HG03457 (cell line): ENCODE measurements at regions not wholly inside any gene's neighbourhood (a gene's known extent, or its start where the extent isn't known, plus 50 kb on each side); places are given as distances from the start of the nearest gene placed in this dataset.
"Not testable (repeated sequence)": the region's sequence is repeated elsewhere in the genome, so short reads cannot be mapped to it uniquely, and the experiment has no call there.

ENCODE experiments used
- ATAC-seq: cut with Tn5 transposase; IDR thresholded peaks from one replicate; pipeline ENCODE4 v1.9.1; 2021; ENCODE audit warnings: moderate number of reproducible peaks; ENCODE audit not compliant: unreplicated experiment

DNA sequence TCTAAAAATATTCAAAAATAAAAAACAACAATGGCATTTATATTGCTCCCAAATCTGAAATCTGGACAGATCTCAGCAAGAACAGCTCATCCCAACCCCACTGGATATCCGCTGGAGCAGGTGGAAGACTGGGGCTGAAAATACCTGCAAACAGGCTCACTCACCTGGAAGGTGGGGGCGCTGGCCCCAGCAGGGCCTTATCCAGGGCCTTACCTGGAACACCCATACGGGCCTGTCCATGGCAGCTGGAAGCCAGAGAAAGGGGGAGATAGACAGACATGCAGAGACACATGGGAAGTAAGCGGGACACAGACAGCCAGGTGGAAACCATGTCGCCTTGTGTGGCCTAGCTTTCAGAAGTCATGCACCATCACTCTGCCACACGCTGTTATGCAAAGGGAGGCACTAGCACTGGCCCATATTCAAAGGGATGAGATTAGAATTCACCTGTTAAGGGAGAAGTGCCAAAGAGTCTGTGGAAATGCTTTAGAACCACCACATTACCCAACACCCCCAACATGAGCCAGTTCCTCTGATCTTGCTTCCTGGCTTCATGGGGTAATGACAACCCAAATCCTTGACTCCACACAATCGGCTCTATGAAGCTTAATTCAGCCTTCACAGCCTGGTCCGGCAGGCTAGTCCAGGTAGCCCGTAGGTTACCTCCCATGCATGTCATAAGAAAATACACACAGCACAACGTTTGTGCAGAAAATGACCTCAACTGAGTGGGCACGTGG lies 99.0 kb upstream of the CDYL start:
- no peak for ATAC-seq

GRCh38 chr6:4676016-4676415 lies 100.2 kb upstream of the CDYL start:
- no peak for ATAC-seq

GRCh38 chr6:4675121-4675520 lies 101.1 kb upstream of the CDYL start:
- ATAC-seq, result no peak

- no peak for ATAC-seq
These were observed 102.3 kb upstream of the CDYL start for GRCh38 chr6:4673861-4674260.

GRCh38 chr6:4672772-4673171 lies 103.4 kb upstream of the CDYL start:
- ATAC-seq, result no peak

DNA sequence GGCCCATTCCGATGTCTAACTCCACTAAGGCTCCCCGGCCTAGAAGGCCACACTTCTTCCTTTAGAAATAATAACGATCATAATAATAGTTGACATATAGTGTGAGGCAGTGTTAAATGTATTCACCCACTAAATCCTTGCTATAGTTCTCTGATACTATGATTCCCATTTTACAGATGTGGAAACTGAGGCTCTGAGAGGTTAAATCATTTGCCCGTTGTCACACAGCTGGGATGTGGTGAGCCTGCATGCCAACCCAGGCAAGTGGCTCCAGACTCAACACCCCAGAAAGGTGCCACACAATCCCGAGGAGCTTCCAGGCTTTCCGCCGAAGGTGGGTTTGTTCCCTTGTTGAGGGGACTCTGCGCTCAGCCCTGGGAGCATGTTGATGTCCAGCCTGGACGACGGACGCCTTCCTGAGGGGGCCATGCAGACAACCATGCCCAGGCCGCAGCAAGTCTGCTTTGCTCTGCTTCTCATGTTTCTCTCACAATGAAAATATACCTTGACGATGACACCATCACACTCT lies 104.6 kb upstream of the CDYL start:
- no peak for ATAC-seq

GRCh38 chr6:4670824-4671409 lies 105.3 kb upstream of the CDYL start:
- no peak for ATAC-seq

DNA sequence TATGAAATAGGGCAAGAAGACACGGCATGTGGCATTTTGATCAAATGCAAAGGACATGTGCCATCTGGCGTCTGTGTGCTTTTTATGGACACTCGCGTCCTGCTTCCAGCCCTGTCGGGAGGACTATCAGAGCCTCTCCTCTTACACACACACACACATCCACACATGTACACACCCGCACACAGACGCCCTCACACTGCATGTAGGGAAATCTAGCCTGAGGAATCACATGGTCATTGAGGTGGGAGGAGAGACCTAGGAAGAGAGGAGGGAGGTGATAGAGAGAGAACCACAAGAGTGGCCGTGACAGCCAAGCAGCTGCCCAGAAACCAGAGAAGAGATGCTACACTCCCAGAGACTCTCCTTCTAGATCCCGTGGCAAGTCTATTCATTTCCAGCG lies 105.9 kb upstream of the CDYL start:
- no peak for ATAC-seq

DNA sequence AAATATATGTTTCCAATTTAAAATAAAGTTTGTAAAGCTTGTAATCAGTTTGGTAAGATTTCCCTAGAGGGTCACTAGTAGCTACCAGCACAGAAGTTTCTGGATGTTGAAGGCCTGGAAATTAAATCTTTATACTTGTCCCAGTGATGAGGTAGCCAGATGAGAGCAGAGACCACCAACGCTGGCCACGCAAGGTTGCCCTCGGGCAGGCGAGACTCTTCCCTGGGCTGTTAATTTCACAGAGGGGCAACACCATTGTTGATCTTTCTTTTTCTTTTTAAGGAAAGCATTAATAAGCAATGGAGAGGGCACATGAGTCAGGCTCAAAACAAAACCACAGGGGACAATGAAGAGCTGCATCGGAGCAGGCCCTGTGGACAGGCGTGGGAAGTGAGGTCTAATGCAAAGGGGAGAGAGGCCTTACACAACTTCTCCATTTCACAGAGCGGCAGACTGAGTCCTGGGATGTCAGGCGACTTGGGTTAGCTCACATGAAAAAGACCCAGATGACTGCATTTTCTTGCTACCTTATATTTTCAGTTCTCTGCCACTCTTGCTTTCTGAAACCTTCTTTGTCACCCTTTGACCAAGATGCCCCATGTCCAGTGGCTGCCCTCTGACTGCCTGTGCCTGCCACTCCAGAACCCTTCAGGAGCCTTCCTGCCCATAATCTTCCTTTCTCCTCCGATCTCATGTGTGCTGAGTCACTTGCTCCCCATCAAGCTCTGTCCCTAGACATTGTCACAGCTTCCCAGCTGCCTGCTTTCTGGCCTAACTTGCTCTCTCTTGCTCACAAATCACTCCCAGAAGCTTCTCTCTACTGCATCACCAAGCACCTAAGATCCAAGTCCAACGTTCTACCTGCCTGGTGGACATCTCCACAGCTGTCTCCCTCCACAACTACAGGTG lies 107.7 kb upstream of the CDYL start:
- ATAC-seq, result no peak

DNA sequence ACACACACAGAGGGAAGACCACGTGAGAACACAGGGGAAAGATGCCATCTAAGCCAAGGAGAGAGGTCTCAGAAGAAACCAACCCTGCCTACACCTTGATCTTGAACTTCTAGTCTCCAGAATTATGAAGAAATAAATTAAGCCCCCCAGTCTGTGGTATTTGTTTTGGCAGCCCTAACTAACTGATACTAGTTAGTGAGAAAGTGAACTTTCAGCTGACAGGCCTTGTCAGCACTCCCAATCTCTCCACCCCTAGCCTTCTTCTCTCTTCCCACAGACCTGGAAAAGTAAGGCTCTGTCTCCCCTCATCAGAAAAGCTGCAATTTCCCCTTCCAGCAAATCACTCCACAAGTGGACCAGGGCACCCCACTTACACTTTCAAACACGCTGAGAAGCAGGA lies 108.6 kb upstream of the CDYL start:
- ATAC-seq, result no peak

GRCh38 chr6:4666886-4667513 lies 109.2 kb upstream of the CDYL start:
- ATAC-seq, result no peak

DNA sequence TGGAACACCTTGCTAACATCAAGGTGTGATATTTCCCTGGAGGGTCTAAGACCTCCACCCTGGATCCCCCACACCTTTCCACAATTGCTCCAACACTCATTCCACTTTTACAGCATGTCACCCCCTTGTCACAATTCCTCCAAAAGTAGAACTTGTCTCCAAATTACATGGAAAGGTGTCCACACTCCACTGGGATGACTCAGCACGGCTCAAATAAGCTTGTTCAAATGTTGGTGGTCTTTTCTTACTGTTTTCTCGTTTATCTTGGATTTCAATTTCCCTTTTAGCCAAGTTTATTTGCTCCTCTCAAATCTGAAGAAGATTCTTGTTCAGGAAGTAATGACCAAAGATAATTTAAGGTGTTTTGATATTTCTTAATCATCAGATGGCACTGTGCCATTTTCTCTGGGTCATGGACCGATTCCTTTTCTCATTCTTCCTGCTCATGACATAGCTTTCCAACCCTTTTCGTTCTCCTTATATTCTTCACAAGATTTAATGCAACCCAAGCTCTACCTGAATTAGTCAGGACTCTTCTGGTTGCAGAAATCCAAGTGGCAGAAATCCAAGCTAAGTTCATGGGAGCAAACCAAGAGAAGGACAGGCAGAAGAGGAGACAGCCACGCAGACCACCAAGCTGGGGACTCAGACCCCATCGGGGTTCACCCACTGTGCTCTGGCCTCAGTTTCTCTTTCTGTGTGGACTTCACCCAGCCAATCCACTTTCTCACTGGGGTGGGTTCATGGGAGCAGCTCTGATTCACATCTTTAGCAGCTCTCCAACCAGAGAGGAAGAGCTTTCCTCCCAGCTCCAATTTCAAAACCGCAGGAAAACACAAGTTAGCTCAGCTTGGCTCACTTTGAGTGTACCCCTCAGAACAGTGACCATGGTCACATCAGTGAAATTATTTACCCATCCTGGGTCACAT lies 110.5 kb upstream of the CDYL start:
- no peak for ATAC-seq

GRCh38 chr6:4664911-4665310 lies 111.3 kb upstream of the CDYL start:
- no peak for ATAC-seq

- ATAC-seq, result no peak
These were observed 112.0 kb upstream of the CDYL start for GRCh38 chr6:4664117-4664626.

DNA sequence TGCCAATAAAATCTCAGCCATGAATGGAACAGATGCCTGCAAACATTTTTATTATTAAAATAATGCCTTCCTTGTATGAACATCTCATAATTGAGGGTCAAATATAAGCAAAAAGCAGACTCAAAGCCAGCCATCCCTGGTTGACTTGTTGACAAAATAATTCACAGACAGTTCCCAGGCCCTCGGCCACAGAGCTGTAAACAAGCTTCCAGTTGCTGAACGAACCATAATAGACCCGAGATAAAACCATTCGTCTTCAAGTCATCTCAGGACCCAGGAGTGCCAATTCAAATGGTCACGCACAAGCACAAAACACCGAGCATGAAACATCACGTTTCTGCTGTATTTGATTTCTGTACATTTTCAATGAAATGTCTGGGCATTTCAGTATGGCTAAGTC lies 113.3 kb upstream of the CDYL start:
- no peak for ATAC-seq

DNA sequence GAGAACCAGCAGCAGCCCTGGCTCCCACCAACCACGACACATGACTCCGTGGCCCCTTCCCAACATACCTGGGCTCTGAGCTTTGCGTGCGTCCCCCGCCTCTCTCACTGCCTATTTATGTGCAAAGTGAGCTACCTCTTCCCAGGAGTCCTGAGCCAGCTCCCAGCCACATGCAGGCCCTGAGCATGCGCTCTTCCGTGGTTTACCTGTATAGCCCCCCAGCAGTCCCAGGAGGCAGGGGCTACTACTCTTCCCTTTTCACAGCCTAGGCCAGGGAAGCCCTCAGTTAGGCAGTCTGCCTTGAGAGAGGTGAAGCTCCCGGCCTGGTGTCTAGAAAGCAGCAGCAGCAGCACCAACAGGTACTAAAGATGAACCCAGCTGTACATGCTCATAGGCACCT lies 114.8 kb upstream of the CDYL start:
- no peak for ATAC-seq

DNA sequence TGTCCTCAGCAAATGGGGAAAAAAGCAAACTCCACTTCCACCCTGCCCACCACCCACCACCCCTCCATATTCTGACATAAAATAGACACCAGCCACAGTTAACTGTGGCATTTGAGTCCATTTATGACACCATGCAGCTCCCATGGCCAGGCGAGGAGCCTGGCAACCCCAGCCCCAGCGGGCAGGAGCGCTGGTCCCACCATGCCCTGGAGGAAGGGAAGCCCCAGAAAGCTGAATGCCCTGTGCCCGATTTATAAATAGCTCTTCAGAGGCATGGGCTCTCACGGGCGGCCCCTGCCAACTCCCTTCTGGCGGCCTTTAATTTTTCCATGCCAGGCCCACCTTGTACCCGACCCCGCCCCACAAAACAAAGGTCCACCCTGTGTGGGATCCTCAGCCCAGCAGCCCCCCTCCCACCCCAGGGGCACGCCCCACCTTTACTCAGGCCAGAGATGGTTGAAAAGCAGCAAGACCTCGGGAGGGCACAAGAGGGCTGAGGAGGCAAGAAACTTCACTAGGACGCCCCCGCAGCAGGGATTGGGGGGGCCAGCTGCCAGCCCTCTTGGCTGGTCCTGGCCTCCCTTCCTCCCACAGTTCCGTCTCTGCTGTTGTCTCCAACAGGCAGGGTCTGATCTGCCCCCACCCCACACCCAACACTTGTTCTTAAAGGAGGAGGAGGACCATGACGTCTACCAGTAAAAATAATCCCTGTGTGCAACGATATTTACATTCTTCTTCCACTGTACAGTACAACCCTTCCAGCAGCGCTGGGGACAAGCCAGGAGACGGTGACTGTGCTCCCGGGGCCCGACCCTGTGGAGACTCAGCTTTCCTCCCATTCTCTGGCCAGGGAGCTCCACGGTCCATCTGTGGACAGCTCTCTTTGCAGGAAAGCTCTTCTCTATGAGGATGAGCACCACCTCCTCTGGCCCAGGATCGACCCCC lies 115.6 kb upstream of the CDYL start:
- ATAC-seq, result no peak

- not testable (repeated sequence) for ATAC-seq
These were observed 116.5 kb upstream of the CDYL start for GRCh38 chr6:4659719-4660118.

GRCh38 chr6:4658486-4658885 lies 117.7 kb upstream of the CDYL start:
- no peak for ATAC-seq
